MM.1S (cell line): ENCODE measurements at regions not wholly inside any gene's neighbourhood (a gene's known extent, or its start where the extent isn't known, plus 50 kb on each side); places are given as distances from the start of the nearest gene placed in this dataset.

Source experiments
- CTCF ChIP-seq: fragments of 300-600 bp; sonication (generic); IDR thresholded peaks from 2 replicates; pipeline ENCODE4 v1.5.1; 2016; ENCODE audit warnings: antibody characterized with exemption, low read length, mixed read lengths
- EZH2 ChIP-seq: fragments of 300-600 bp; sonication (generic); optimal IDR thresholded peaks from 2 replicates; pipeline ENCODE3; 2017; ENCODE audit warnings: low read depth, mild to moderate bottlenecking, antibody characterized with exemption, low read length, mixed read lengths
- EZH2phosphoT487 ChIP-seq: fragments of 300-600 bp; sonication (generic); IDR thresholded peaks from 2 replicates; pipeline ENCODE4 v1.6.1; 2018; ENCODE audit warnings: antibody characterized with exemption, low read length

- TF ChIP-seq CTCF (no peak), EZH2phosphoT487 (no peak), EZH2 (no peak)
Observed at GRCh38 chr3:35524856-35525255, 114.5 kb upstream of the ARPP21 start.
